HS-5 (cell line): ENCODE measurements at regions not wholly inside any gene's neighbourhood (a gene's known extent, or its start where the extent isn't known, plus 50 kb on each side); places are given as distances from the start of the nearest gene placed in this dataset.
"Not testable (repeated sequence)": the region's sequence is repeated elsewhere in the genome, so short reads cannot be mapped to it uniquely, and the experiment has no call there.

Experiments used
- DNase-seq: peaks from one replicate; pipeline ENCODE4 v3.0.0-alpha.2; 2012; ENCODE audit warnings: low read depth

DNA sequence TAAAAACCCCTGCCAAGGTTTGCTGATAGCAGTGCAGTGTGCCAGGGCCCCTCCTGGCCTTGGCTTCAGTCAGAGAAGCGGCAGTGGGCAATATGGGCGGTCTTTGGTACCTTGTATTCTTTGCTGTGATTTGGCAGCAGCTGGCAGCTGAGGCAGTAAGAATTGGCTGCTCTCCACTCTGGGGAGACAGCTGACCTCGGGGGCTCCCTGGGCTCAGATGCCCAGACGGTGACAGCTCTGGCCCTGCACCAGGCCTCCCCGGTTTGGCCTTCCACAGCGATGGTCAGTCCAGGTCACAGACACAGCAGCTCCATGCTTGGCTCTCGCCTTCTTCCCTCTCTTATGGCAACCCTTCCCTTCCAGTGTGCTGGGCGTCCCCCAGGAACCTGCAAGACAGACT, 330.9 kb downstream of the BCOR start:
- DNase-seq, result no peak

DNA sequence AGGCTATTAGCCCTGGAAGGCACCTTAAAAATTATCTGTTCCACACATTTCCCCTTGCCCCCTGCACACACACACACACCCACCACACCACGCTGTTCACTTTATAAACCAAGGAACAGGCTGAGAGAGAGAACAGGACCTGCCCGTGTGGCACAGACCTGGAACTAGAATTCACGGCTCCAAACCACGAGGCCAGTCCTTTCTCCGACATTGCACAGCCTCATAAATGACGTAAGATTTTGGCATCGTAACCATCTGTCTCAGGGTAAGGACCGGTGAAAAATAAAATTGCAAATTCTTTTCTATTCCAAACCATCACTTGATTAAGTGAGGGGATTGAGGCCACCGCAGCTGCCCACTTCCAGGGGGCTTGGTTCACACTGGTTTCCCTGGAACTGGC, 330.3 kb downstream of the BCOR start:
- DNase-seq, result no peak

DNA sequence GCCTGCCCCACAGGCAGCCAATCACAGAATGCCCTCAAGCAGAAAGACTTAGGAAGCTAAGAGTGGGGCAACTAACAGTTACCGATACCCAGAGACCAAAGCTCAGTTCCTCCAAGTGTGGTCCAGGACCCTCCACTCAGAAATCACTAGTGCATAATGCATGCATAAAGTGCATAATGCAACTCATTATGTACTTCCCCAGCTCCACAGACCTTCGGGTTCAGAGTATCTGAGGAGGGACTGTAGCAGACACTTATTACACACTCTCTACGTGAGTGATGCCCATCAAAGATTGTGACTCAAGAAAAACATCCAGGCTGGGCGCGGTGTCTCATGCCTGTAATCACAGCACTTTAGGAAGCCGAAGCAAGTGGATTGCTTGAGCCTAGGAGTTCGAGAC, 328.0 kb downstream of the BCOR start:
- DNase-seq, result no peak

DNA sequence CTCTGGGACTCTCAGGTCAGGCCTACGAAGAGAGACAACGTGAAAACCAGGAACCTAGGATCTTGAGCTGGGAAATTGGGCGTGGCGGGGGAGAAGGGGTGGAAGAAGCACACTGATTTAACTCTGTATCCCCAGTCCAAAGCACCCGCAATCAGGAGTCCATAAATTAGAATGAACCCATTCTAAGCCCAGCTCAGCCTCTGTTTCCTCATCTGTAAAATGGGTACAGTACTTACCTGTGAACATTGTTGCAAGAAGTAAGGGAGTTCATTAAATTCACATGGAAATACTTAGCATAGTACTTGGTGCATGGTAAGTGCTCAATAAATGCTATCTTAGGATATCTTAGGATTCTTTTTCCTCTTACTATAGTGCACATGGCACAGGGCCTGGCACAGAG, 326.7 kb downstream of the BCOR start:
- DNase-seq, result no peak

DNA sequence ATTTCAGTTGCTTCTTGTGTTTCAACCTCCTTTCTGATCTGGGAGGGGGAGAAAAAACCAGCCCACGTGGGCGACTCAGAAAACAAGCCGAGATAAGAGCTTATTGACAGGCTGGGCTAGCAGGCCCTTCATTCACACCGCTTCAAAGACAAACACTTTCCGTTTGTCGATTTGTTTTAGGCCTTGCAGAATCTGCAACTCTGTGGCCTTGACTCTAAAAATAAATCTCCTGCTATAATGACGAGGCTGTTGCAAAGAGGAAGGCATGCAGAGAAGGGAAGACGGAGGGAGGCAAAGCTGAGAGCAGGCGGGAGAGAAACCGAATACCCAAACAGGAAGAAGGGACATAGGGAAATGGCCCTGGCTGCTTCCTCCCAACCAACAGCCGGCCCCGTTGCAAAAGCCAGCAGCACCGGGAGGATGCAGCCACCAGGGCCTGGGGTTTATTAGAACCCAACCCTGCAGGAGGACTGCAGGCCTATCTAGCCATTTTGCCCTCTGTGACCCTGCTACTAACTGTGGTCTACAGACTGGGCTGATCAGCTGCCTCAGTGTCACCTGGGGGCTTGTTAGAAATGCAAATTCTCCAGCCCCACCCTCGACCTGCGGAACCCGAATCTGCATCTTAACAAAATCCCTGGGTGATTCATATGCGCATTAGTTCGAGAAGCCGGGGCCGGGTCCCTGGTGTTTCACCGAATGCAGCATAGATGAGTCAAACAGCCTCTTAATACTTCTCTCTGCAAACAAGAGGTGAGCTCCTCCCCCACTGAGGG, 325.5 kb downstream of the BCOR start:
- no peak for DNase-seq

DNA sequence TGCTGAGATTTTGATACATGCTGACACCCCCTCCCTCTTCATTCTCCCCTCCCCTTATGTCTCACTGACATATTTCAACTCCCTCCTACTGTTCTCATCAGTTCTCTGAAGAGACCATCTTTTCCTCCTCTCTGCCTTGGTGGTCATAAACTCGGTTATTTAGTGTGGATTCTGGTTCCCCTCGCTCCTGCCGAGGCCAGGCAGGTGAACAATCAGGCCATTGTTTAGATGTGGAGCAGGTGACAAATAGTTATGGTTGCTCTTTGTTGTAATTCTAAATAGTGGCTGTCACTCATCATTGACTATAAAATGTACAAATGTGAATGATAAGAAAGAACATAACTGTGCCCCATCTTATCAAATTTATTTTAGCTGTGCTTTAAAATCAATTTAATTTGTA, 324.6 kb downstream of the BCOR start:
- no peak for DNase-seq

DNA sequence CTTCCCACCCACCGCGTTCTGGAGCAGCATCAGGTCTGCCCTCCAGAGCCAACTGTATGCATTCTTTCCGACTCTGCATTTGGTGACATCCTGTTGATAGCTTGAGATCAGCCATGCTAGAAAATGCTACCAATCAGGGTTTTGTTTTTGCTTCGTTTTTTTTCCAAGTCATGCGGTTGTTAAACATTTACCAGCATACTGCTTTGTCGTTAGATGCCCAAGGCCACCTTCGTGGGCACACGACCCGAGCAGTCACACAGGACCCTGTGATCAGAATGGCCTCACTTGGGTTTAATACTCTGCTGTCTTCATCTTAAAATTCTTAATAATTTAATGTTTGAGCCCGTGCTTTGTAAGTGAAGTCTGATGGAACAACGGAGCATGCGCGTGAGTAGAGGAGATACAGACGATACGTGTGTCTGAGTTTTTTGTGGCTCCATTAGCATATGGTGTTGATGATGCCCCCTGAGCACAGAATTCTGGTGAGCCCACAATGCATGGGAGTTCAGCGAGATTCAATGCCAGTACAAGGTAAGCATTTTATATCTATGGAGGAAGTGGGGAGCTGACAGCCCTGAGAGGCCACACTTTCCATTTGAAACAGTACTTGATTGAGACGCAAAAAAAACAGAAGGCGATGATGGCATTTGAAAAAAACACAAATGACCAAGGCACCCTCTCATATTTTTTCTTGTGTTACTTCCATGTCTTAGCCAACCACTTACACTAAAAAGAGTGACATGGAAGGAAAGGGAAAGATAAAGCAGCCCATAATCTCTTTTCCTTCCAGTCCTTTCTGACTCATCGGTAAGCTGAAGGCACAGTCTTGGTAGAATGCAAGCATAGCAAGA, 323.6 kb downstream of the BCOR start:
- DNase-seq, result no peak

DNA sequence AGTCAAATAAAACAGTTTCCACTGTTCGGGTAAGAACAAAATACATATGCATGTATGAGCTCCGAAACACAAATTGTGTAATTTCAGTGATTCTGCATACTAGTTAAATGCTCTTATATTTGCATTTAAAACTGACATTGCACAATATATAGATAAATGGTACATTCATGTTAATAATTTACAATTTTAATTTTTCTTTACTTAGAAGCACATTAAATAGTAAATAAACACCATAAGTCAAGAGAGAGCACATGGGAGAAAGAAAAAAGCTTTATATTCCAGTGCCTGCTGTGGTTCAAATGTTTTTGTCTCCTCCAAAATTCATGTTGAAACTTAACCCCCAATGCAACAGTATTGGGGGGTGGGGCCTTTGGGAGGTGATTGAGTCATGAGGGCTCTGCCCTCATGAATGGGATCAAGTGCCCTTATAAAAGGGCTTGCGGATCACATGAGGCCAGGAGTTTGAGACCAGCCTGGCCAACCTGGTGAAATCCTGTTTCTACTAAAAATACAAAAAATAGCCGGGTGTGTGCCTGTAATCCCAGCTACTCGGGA, 322.9 kb downstream of the BCOR start:
- no peak for DNase-seq

DNA sequence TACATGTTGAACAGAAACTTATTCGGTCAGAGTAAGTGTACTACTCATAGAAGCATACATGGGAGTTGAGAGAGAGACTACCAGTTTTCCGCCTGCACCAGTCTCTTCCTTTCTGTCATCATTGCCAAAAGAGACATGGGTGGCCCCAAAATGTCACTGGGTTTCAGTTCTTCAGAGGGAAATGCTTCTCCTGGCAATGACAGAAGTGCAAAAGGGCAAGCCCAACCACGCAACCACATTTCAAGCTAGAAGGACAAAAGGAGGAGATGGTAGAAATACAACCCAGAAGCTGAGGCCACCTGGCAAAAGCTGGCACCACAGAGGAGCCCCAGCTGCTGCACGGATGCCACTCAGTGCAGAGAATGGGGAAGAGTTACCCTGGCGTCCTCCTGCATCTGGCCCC, 320.1 kb downstream of the BCOR start:
- no peak for DNase-seq

DNA sequence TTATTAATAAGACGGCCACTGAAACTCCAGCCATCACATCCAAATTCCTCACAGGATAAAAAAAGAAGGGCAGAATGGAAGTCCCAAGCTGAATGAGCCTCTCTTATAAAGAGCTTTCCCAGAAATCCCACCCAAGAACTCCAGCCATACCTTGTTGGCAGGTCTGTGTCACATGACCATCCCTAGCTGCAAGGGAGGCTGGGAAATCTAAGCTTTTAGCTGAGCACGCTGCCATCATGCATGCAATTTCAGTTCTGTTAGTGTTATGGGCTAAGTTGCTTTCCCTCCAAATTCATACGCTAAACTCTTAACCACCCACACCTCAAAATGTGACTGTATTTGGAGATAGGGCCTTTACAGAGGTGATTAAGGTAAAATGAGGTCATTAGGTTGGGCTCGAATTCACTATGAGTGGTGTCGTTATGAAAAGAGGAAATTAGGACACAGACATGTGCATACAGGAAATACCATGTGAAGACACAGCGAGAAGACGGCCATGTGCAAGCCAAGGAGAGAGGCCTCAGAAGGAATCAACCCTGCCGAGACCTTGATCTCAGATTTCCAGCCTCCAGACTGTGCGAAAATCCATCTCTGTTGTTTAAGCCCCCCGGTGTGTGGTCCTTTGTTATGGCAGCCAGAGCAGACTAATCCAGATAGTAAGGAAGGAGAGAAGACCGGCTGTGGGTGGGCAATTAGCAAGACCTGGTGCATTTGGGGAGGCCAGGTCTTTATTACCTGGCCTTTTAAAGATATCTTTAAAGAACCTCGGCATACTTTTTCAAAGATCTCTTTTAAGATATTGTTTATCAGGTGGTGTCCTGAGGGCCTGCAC, 317.6 kb downstream of the BCOR start:
- DNase-seq, result no peak

DNA sequence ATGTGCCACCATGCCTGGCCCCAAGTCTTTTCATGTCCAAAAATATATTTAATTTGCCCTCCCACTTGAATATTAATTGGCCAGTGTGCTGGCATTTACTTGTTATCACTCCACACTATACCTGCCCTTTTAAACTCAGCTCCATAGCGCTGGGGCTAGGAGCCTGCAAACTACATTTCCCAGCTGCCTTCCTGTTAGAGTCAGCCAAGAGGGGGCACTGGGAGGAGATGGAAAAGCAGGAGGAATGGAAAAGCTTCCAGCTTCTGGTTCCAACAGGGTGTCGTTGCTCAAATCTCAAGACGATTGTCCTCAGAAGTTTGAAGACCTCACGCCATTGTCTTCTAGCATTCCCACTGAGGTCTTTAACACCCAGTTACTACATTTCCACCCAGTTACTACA, 315.5 kb downstream of the BCOR start:
- DNase-seq, result no peak

DNA sequence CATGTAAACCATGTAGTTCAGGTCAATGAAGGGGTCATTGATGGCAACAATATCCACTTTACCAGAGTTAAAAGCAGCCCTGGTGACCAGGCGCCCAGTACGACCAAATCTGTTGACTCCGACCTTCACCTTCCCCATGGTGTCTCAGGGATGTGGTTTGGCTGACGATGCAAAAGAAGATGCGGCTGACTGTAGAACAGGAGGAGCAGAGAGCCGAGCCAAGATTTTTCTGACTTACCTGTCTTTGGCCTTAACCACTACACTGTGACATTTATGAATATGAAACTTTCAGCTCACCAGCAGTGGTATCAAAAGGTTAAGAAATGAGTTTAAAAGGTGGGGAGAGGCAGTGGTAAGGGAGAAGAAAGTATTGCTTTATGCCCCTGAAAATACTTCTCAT, 309.8 kb downstream of the BCOR start:
- no peak for DNase-seq

DNA sequence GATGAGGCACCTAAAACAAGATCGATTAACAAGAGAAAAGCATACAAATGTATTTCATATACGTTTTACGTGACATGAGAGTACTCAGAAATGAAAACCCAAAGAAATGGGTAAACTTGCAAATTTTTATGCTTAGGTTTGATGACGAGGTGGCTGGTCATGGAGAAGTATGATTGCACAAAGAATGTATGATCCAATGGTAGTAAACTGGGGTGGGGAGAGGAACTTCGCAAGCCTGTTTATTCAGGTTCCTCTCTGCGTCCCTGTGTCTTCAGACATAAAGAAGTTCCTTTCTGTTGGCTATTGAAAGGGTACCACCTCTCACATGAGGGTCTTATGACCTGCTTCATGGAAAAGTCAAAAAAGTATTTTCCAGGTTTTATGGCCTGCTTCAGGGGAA, 309.2 kb downstream of the BCOR start:
- DNase-seq, result no peak

DNA sequence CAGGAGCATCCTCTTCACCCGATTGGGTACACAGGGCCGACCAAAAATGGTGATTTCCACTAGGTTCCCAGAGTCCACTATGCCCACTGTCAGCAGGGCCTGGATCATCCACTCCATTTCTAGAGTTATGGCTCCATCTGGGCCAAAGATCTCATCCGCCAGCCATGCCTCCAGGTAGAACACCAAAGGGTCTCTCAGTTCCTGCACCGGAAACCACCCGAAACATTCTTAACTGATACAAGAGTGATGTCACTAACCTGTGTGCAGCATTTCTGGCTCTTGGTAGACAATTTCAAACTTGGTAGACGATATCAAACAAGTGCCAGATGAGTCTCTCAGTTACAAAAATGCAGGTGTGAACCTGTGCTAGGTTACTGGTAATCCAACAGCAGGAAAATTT, 306.1 kb downstream of the BCOR start:
- no peak for DNase-seq

DNA sequence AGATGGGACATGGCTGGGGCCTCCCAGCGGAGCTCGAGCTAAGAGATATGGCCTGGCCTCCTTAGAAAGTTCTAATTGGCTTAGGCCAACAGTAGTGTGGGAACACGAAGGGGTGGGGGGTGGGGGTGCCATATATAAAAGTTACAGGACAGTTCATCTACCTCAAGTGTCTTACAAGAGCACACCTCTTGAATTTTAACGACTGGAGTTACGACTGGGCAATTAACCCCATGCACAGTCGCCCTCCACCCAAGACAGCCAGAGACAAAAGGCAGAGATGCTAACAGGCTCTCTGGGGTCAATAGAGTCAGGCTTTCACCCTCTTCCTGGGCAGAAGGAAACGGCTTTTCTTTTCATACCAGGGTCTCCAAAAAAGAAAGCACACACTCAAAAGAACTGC, 302.2 kb downstream of the BCOR start:
- no peak for DNase-seq

DNA sequence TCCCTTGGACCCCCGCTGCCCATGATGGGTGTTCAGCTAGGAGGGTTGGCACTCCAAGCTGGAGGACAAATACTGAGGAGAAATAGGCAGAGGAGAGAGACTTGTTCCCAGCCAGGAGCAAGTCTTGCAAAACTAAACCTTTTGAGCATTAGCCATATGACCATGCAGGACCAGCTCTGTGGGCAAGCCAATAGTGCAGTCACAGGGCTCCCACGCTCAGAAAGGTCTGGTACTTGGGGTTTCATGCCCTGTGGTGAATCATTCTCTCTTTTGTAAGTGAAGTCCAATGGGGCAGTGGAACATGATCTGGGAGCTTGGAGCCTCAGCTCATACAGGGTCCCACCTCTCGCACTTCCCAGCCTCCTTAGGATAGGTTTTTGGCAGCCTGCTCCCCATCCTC, 300.9 kb downstream of the BCOR start:
- DNase-seq, result no peak

DNA sequence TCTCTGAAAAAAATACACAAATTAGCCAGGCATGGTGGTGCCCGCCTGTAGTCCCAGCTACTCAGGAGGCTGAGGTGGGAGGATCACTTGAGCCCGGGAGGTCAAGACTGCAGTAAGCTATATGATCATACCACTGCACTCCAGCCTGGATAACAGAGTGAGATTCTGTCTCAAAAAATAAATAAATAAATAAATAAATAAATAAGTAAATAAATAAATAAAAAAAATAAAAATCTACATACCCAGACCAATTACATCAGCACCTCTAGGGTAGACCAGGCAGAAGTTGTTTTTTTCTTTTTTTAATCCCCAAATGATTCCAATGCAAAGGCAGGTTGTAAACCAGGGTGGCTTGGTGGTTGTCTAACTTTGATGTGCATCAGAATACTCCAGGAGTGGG, 299.3 kb downstream of the BCOR start:
- not testable (repeated sequence) for DNase-seq

DNA sequence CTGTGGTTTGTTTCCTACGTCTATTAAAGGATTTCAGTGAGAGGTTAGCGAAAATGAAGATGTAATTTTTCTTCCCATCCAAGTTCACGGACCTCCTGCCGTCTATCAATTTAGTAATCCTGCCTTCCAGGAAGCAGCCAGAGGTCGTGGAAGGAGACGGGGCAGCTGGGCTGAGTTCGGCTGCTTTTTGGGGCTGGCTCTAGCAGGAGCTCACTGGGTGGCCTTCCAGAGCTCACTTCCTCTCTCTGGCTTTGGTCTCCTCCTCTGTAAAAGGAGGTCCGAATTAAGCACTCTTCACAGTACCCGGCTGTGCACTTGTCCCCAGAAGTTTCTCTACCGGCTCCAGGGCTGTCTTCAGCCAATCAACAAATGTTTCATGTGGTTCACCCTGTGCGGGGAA, 295.4 kb downstream of the BCOR start:
- DNase-seq, result no peak

DNA sequence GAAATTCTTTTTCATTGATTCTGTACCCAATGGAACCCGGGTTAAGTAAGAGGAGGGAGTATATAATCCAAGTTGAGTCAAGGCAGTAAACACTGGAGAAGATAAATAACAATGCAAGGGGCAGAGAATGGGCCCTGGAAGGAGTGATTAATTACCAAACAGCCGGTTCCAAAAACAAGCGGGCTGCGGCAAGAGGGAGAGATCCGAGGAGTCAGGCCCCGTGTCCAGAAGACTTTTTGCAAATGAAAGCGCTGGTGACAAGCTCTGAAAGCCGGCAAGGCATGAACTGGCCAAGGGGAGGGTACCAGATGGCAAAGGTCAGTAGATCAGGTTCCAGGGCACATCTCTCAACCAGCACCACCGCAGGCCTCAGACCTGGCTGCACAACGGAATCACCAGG, 294.9 kb downstream of the BCOR start:
- DNase-seq, result no peak

DNA sequence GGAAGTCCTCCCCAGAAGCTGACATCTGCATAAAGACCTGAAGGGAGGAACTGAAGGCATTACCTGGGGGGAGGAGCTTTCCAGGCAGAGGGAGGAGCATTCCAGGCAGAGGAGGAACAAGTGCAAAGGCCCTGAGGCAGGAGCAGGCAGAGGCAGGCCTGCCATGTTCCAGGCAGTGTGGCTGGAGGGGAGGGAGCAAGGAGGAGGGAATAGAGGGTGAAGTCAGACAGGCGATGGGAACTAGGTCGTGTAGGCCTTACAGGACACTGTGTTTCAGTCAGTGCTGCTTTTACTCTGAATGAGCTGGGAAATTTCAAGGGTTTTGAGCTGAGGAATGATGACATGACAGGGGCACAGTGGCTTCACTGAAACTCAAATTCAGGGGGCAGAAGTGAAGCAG, 292.7 kb downstream of the BCOR start:
- DNase-seq, result no peak

DNA sequence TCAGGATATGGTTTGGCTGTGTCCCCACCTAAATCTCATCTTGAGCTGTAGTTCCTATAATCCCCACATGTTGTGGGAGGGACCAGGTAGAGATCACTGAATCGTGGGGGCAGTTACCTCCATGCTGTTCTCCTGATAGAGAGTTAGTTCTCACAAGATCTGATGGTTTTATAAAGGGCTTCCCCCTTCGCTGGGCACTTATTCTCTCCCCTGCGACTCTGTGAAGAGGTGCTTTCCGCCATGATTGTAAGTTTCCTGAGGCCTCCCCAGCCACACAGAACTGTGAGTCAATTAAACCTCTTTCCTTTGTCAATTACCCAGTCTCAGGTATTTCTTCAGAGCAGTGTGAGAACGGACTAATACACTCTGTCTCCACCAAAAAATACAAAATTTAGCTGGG, 291.9 kb downstream of the BCOR start:
- no peak for DNase-seq

DNA sequence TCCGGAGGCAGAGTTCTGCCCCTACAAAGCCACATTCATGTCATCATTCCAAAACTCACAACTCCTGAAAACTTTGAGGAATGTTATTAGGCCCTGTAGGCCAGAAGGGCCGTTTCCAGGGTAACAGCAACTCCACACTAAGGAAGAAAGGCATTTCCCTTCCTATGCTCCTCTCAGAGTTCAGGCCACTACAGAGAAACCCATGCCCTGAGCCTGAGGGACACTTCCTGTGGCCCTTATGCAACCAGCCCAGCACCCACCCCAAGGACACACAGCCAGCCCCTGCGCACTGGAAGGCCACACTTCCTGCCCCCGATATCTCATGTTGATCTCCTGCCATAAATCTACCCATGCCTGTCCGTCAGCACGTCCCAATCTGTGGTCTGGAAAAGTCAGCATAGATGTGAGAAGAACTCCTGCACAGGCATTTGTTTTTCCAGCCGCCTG, 289.3 kb downstream of the BCOR start:
- peak; percentile 30 for DNase-seq
